Left ventricle myocardium inferior (tissue), 1 donor: ENCODE measurements at regions not wholly inside any gene's neighbourhood (a gene's known extent, or its start where the extent isn't known, plus 50 kb on each side); places are given as distances from the start of the nearest gene placed in this dataset.
"Not testable (repeated sequence)": the region's sequence is repeated elsewhere in the genome, so short reads cannot be mapped to it uniquely, and the experiment has no call there.

Experiments used
- DNase-seq: peaks from one replicate; pipeline ENCODE4 v3.0.0-alpha.2; 2020
- H3K27ac ChIP-seq: fragments of 200-600 bp; replicated peaks from 2 replicates; pipeline ENCODE4 v1.8.0; 2021
- H3K27me3 ChIP-seq: fragments of 200-600 bp; 2 replicates; pipeline ENCODE4 v1.8.0; 2021; ENCODE audit warnings: low read depth
- H3K36me3 ChIP-seq: fragments of 200-600 bp; 2 replicates; pipeline ENCODE4 v1.8.0; 2021
- H3K4me1 ChIP-seq: fragments of 200-600 bp; 2 replicates; pipeline ENCODE4 v1.8.0; 2021
- H3K4me3 ChIP-seq: fragments of 200-600 bp; 2 replicates; pipeline ENCODE4 v1.8.0; 2021; ENCODE audit warnings: mild to moderate bottlenecking, moderate library complexity
- H3K9me3 ChIP-seq: fragments of 200-600 bp; replicated peaks from 2 replicates; pipeline ENCODE4 v1.8.0; 2021
- intact Hi-C: fragments of 100-400 bp; cut with micrococcal nuclease; formaldehyde crosslinking; loops from one replicate; pipeline ENCODE4 v1.11.0; 2022
- TF ChIP-seq, protein P1 (sequence below): fragments of 200-600 bp; IDR thresholded peaks from 2 replicates; pipeline ENCODE4 v1.8.0; 2021; ENCODE audit warnings: antibody characterized with exemption, mild to moderate bottlenecking, borderline replicate concordance
- donor health status: DM: no; HTN: yes; CAD: no; lungs with severe emphysema.

DNA sequence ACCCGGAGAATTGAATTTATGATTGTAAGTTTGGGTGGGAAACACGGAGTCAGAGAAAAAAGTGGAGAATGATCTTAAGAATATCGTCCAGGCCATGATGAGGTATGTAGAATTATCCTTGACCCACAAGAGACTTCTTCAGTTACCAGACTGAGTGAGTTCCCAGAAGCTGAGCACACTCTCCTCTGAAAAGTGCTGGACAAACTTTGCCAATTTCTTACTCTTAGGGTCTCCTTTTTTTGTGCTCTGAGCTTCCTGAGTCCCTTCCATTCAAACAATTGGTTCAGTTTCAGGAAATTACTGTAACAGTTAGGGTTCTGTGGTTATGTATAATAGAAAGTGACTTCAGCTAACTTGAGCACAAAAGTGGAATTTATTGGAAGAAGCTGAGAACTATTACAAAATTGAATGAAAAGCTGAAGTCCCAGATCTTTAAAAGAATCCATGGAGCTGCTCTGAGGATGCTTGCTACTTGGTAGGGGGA is 50.6 kb upstream of the EHBP1 start:
- intact Hi-C loops = no loop called here
- TF ChIP-seq, protein P1, sequence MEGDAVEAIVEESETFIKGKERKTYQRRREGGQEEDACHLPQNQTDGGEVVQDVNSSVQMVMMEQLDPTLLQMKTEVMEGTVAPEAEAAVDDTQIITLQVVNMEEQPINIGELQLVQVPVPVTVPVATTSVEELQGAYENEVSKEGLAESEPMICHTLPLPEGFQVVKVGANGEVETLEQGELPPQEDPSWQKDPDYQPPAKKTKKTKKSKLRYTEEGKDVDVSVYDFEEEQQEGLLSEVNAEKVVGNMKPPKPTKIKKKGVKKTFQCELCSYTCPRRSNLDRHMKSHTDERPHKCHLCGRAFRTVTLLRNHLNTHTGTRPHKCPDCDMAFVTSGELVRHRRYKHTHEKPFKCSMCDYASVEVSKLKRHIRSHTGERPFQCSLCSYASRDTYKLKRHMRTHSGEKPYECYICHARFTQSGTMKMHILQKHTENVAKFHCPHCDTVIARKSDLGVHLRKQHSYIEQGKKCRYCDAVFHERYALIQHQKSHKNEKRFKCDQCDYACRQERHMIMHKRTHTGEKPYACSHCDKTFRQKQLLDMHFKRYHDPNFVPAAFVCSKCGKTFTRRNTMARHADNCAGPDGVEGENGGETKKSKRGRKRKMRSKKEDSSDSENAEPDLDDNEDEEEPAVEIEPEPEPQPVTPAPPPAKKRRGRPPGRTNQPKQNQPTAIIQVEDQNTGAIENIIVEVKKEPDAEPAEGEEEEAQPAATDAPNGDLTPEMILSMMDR = no peak
- no peaks in the 10 kb centered on the region for H3K36me3 ChIP-seq

GRCh38 chr2:62654423-62654791 is 51.1 kb upstream of the EHBP1 start:
- Histone ChIP-seq H3K9me3 (no peaks in the 10 kb centered on the region), H3K4me1 (no peaks in the 10 kb centered on the region), H3K4me3 (no peak overlapping the region), H3K27me3 (no peaks in the 10 kb centered on the region), H3K36me3 (no peaks in the 10 kb centered on the region), H3K27ac (no peak overlapping the region)
- intact Hi-C loops = no loop called here
- TF ChIP-seq, protein P1 = no peak
- DNase-seq = no peak

More for the DNA sequence above, 50.6 kb upstream of the EHBP1 start:
- H3K4me1 ChIP-seq = peaks cover 4% of the 10 kb centered on the region
- H3K27me3 ChIP-seq = no peaks in the 10 kb centered on the region
- no peaks in the 10 kb centered on the region for H3K9me3 ChIP-seq
- no peak for DNase-seq
- H3K4me3 ChIP-seq = no peak overlapping the region
- no peak overlapping the region for H3K27ac ChIP-seq

GRCh38 chr2:62653582-62654422 is 51.7 kb upstream of the EHBP1 start:
- TF ChIP-seq, protein P1 = no peak
- Histone ChIP-seq H3K9me3 (no peaks in the 10 kb centered on the region), H3K4me3 (no peak overlapping the region), H3K27ac (no peak overlapping the region), H3K4me1 (no peaks in the 10 kb centered on the region), H3K36me3 (no peaks in the 10 kb centered on the region), H3K27me3 (no peaks in the 10 kb centered on the region)
- no peak for DNase-seq
- intact Hi-C loops = no loop called here

DNA sequence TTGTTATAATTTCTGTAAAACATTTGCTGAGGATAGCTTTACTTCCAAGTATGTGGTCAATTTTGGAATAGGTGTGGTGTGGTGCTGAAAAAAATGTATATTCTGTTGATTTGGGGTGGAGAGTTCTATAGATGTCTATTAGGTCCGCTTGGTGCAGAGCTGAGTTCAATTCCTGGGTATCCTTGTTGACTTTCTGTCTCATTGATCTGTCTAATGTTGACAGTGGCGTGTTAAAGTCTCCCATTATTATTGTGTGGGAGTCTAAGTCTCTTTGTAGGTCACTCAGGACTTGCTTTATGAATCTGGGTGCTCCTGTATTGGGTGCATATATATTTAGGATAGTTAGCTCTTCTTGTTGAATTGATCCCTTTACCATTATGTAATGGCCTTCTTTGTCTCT is 56.4 kb upstream of the EHBP1 start:
- DNase-seq, H3K9me3 ChIP-seq, intact Hi-C loops: not testable (repeated sequence)

GRCh38 chr2:62643100-62643471 is 62.4 kb upstream of the EHBP1 start:
- H3K36me3 ChIP-seq = no peaks in the 10 kb centered on the region
- H3K9me3 ChIP-seq = peaks cover 9% of the 10 kb centered on the region
- peaks cover 6% of the 10 kb centered on the region for H3K4me1 ChIP-seq
- intact Hi-C loops = no loop called here
- TF ChIP-seq, protein P1 = no peak
- H3K27me3 ChIP-seq = no peaks in the 10 kb centered on the region
- no peak for DNase-seq
- no peak overlapping the region for H3K27ac ChIP-seq
- no peak overlapping the region for H3K4me3 ChIP-seq

More for the DNA sequence above, 56.4 kb upstream of the EHBP1 start:
- not testable (repeated sequence) for H3K4me3 ChIP-seq, H3K36me3 ChIP-seq, H3K27me3 ChIP-seq, H3K27ac ChIP-seq, H3K4me1 ChIP-seq

- TF ChIP-seq, protein P1 = no peak
- no peaks in the 10 kb centered on the region for H3K36me3 ChIP-seq
- intact Hi-C loops = no loop called here
- no peak for DNase-seq
- H3K27ac ChIP-seq = no peak overlapping the region
- peaks cover 10% of the 10 kb centered on the region for H3K9me3 ChIP-seq
- no peak overlapping the region for H3K4me3 ChIP-seq
- H3K4me1 ChIP-seq = peaks cover 6% of the 10 kb centered on the region
- H3K27me3 ChIP-seq = no peaks in the 10 kb centered on the region
These were observed 62.9 kb upstream of the EHBP1 start for GRCh38 chr2:62642429-62643099.
